Chondrocyte (in vitro differentiated cells): ENCODE measurements at regions not wholly inside any gene's neighbourhood (a gene's known extent, or its start where the extent isn't known, plus 50 kb on each side); places are given as distances from the start of the nearest gene placed in this dataset.

Experiments used
- DNase-seq: peaks from one replicate; pipeline ENCODE4 v3.0.0; 2021; ENCODE audit warnings: mixed read lengths, low spot score
- H3K27ac Mint-ChIP-seq: one replicate; pipeline ENCODE4 v1.8.0; 2021; ENCODE audit warnings: mild to moderate bottlenecking, moderate library complexity, mixed read lengths; ENCODE audit not compliant: unreplicated experiment
- H3K27me3 Mint-ChIP-seq: 2 replicates; pipeline ENCODE4 v1.8.0; 2021; ENCODE audit warnings: low read depth, mixed read lengths
- H3K36me3 Mint-ChIP-seq: 2 replicates; pipeline ENCODE4 v1.8.0; 2021; ENCODE audit warnings: low read depth, mixed read lengths
- H3K4me1 Mint-ChIP-seq: 2 replicates; pipeline ENCODE4 v1.8.0; 2021; ENCODE audit warnings: low read depth, mild to moderate bottlenecking, mixed read lengths
- H3K4me3 Mint-ChIP-seq: one replicate; pipeline ENCODE4 v1.8.0; 2021; ENCODE audit warnings: mild to moderate bottlenecking, moderate library complexity, mixed read lengths; ENCODE audit not compliant: unreplicated experiment
- H3K9me3 Mint-ChIP-seq: 2 replicates; pipeline ENCODE4 v1.8.0; 2021; ENCODE audit warnings: low read depth, mixed read lengths
- TF ChIP-seq, protein P1 (sequence below): fragments of 200-600 bp; sonication (generic); IDR thresholded peaks from 2 replicates; pipeline ENCODE4 v1.5.0; 2021; ENCODE audit warnings: antibody characterized with exemption, mild to moderate bottlenecking, moderate library complexity

DNA sequence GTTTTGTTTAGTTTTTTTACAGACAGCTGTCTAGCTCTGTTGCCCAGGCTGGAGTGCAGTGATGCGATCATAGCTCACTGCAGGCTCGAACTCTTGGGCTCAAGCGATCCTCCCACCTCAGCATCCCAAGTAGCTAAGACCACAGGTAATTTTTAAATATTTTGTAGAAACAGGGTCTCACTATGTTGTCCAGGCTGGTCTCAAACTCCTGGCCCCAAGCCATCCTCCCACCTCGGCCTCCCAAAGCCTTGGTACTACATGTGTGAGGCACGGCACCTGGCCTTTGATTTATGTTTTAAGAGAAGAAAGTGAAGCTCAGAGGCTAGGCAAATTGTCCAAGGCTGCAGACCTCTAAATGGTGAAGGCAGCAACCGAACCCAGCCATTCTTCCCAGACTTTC, 98.6 kb upstream of the SVIL start:
- no peaks in the 10 kb centered on the region for H3K27me3 Mint-ChIP-seq
- TF ChIP-seq, protein P1, sequence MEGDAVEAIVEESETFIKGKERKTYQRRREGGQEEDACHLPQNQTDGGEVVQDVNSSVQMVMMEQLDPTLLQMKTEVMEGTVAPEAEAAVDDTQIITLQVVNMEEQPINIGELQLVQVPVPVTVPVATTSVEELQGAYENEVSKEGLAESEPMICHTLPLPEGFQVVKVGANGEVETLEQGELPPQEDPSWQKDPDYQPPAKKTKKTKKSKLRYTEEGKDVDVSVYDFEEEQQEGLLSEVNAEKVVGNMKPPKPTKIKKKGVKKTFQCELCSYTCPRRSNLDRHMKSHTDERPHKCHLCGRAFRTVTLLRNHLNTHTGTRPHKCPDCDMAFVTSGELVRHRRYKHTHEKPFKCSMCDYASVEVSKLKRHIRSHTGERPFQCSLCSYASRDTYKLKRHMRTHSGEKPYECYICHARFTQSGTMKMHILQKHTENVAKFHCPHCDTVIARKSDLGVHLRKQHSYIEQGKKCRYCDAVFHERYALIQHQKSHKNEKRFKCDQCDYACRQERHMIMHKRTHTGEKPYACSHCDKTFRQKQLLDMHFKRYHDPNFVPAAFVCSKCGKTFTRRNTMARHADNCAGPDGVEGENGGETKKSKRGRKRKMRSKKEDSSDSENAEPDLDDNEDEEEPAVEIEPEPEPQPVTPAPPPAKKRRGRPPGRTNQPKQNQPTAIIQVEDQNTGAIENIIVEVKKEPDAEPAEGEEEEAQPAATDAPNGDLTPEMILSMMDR, result no peak
- no peaks in the 10 kb centered on the region for H3K9me3 Mint-ChIP-seq
- no peak for DNase-seq
- H3K36me3 Mint-ChIP-seq, result peaks cover 7% of the 10 kb centered on the region
- H3K4me1 Mint-ChIP-seq, result peaks cover 61% of the 10 kb centered on the region
- H3K4me3 Mint-ChIP-seq, result peak overlapping the region; percentile 4
- peak overlapping the region; percentile 12 for H3K27ac Mint-ChIP-seq

DNA sequence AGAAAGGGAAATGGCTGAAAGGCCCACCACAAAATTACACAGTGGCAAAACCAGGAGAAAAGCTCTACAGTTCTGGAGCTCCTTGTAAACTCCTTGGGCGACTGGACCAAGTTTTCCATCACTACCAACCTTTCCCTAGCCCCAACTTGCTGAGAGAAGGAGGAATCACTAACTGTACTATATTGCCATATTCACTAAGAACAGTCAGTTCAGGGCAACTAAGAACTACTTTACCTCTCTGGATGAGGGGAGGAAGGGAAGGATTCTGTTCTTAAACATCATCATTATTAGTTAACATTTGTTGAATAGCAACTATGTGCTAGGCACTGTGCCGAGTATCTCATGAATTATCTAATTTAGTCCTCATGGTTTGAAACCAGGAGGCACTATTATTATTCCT, 98.1 kb upstream of the SVIL start:
- H3K4me1 Mint-ChIP-seq, result peaks cover 65% of the 10 kb centered on the region
- peaks cover 7% of the 10 kb centered on the region for H3K36me3 Mint-ChIP-seq
- no peak overlapping the region for H3K4me3 Mint-ChIP-seq
- H3K27ac Mint-ChIP-seq, result peak overlapping the region; percentile 12
- H3K27me3 Mint-ChIP-seq, result no peaks in the 10 kb centered on the region
- H3K9me3 Mint-ChIP-seq, result no peaks in the 10 kb centered on the region
- TF ChIP-seq, protein P1, result no peak
- no peak for DNase-seq

DNA sequence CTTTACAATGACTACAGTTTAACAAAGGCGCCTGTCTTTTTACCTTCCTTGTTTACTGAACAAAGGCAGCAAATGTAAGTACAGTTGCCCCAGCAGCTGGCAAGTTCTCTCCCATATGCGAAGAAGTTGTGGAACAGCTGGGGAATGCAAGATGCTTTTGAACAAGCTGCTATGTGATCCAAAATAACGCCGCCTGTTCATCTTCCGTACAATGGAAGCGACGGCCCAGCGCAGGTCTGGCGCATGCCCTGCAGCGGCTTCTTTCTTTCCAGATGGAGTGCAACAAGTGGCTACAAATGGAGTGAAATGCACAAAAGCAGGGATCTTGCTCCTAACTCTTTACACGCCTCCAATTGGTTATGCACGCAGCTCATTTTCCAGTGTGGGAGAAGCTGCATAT, 97.0 kb upstream of the SVIL start:
- Mint-ChIP-seq H3K9me3 (no peaks in the 10 kb centered on the region), H3K4me1 (peaks cover 65% of the 10 kb centered on the region), H3K4me3 (peak overlapping the region; percentile 35), H3K27ac (peak overlapping the region; percentile 63), H3K36me3 (peaks cover 7% of the 10 kb centered on the region), H3K27me3 (no peaks in the 10 kb centered on the region)
- TF ChIP-seq, protein P1, result no peak
- no peak for DNase-seq

DNA sequence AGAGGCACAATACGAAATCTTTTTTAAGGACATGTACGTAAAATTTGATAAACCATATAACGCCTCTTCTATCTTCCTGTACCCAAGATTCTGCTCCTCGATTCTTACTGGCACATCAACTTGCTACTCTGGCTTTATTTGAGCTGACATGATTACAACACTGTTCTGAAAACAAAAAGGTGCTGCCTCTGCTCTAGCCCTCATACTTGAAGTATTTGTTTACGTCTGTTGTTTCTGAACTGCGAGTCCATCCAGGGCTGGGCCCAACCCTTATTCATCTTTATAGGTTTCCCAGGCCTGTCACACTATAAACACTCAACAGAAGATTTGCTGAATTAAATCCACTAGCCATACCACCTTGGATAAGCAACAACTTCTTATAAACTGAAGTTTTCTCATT, 96.2 kb upstream of the SVIL start:
- Mint-ChIP-seq H3K9me3 (no peaks in the 10 kb centered on the region), H3K27me3 (no peaks in the 10 kb centered on the region), H3K36me3 (peaks cover 7% of the 10 kb centered on the region), H3K4me1 (peaks cover 65% of the 10 kb centered on the region), H3K4me3 (no peak overlapping the region), H3K27ac (peak overlapping the region; percentile 6)
- DNase-seq, result no peak
- TF ChIP-seq, protein P1, result no peak

DNA sequence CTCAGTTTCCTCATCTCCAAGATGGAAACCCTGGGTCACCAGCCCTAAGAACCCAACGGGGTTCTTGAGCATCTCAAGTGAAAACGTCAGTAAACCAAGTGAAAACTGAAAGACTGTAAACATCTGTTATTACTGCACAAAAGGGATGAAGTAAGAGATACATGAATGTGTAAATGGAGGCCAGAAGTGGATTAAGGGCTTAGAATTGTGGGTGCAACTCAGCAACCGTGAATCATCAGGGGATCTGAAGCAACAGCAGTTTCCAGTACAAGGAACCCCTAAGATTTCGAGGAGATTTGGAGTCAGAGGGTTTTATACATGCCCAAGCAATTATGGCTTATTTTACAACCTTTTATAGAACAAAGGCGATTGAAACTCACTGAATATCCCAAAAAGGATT, 95.7 kb upstream of the SVIL start:
- TF ChIP-seq, protein P1, result no peak
- DNase-seq, result no peak
- peaks cover 7% of the 10 kb centered on the region for H3K36me3 Mint-ChIP-seq
- H3K27me3 Mint-ChIP-seq, result no peaks in the 10 kb centered on the region
- no peaks in the 10 kb centered on the region for H3K9me3 Mint-ChIP-seq
- no peak overlapping the region for H3K27ac Mint-ChIP-seq
- no peak overlapping the region for H3K4me3 Mint-ChIP-seq
- H3K4me1 Mint-ChIP-seq, result peaks cover 66% of the 10 kb centered on the region
